ENCODE measurements at regions not wholly inside any gene's neighbourhood (a gene's known extent, or its start where the extent isn't known, plus 50 kb on each side); places are given as distances from the start of the nearest gene placed in this dataset.

GRCh38 chr5:31051316-31051715 is 142.2 kb upstream of the CDH6 start:
- ATAC-seq (ENCODE audit: low FRiP score) (no peak), DNase-seq (ENCODE audit: low spot score) (no peak)
- TF ChIP-seq CTCF (IDR thresholded peaks at IDR 0.05): no peak

- DNase-seq (ENCODE audit: low spot score): no peak
- TF ChIP-seq CTCF (IDR thresholded peaks at IDR 0.05): no peak
- ATAC-seq (ENCODE audit: low FRiP score): no peak
Observed at GRCh38 chr5:31049936-31050704, 143.4 kb upstream of the CDH6 start.

GRCh38 chr5:31049461-31049860 is 144.0 kb upstream of the CDH6 start:
- DNase-seq (ENCODE audit: low spot score) (no peak), ATAC-seq (ENCODE audit: low FRiP score) (no peak)
- TF ChIP-seq CTCF (IDR thresholded peaks at IDR 0.05): no peak

- no peak for TF ChIP-seq CTCF (IDR thresholded peaks at IDR 0.05)
- no peak for DNase-seq (ENCODE audit: low spot score)
- ATAC-seq (ENCODE audit: low FRiP score): peak; percentile 73
Observed at GRCh38 chr5:31048282-31049270, 144.9 kb upstream of the CDH6 start.

GRCh38 chr5:31047621-31048020 is 145.9 kb upstream of the CDH6 start:
- ATAC-seq (ENCODE audit: low FRiP score) (no peak), DNase-seq (ENCODE audit: low spot score) (no peak)
- TF ChIP-seq CTCF (IDR thresholded peaks at IDR 0.05): no peak

GRCh38 chr5:31047007-31047406 is 146.5 kb upstream of the CDH6 start:
- no peak for DNase-seq (ENCODE audit: low spot score)
- no peak for TF ChIP-seq CTCF (IDR thresholded peaks at IDR 0.05)
- ATAC-seq (ENCODE audit: low FRiP score): no peak
